Liver (tissue), 8 donors: ENCODE measurements at regions not wholly inside any gene's neighbourhood (a gene's known extent, or its start where the extent isn't known, plus 50 kb on each side); places are given as distances from the start of the nearest gene placed in this dataset.
"Not testable (repeated sequence)": the region's sequence is repeated elsewhere in the genome, so short reads cannot be mapped to it uniquely, and the experiment has no call there.

Experiments
- DNase-seq: peaks from one replicate; pipeline ENCODE4 v3.0.0-alpha.2; 2017; ENCODE audit warnings: low spot score
- H3K27ac ChIP-seq, 2 donors: one replicate each; pipeline ENCODE4 v1.7.0; 2013; ENCODE audit warnings: inconsistent platforms in 2 of 2, low read length in 2 of 2, control low read depth in 1 of 2, low read depth in 1 of 2, mild to moderate bottlenecking in 1 of 2
- H3K27me3 ChIP-seq, 4 donors: one replicate each; pipeline versions ENCODE4 v1.6.1 to v1.7.0; 2013; ENCODE audit warnings: low read length in 3 of 4, inconsistent platforms in 1 of 4, mild to moderate bottlenecking in 1 of 4, moderate library complexity in 1 of 4; ENCODE audit not compliant: control insufficient read depth in 4 of 4, insufficient read depth in 4 of 4
- H3K36me3 ChIP-seq, 4 donors: one replicate each; pipeline versions ENCODE4 v1.6.1 to v1.7.0; 2013; ENCODE audit warnings: low read length in 3 of 4, mild to moderate bottlenecking in 3 of 4, low read depth in 1 of 4, moderate library complexity in 1 of 4; ENCODE audit not compliant: control insufficient read depth in 4 of 4, insufficient read depth in 3 of 4
- H3K4me1 ChIP-seq, 4 donors: one replicate each; pipeline versions ENCODE4 v1.6.1 to v1.7.0; 2013; ENCODE audit warnings: low read length in 3 of 4, mild to moderate bottlenecking in 3 of 4, moderate library complexity in 1 of 4; ENCODE audit not compliant: control insufficient read depth in 4 of 4, insufficient read depth in 4 of 4
- H3K4me3 ChIP-seq, 3 donors: one replicate each; pipeline versions ENCODE4 v1.6.1 to v1.7.0; 2013; ENCODE audit warnings: low read length in 3 of 3, control low read depth in 1 of 3, low read depth in 1 of 3, mild to moderate bottlenecking in 1 of 3
- H3K9ac ChIP-seq, 2 donors: one replicate each; pipeline ENCODE4 v1.7.0; 2013; ENCODE audit warnings: low read length in 2 of 2, mild to moderate bottlenecking in 2 of 2, moderate library complexity in 2 of 2, control low read depth in 1 of 2, low read depth in 1 of 2
- H3K9me3 ChIP-seq, 4 donors: one replicate each; pipeline versions ENCODE4 v1.6.1 to v1.7.0; 2013; ENCODE audit warnings: low read length in 3 of 4; ENCODE audit not compliant: control insufficient read depth in 4 of 4
- EGR1 ChIP-seq, 2 donors: IDR thresholded peaks; 2 replicates each; pipeline ENCODE4 v1.6.1; 2016 to 2018; ENCODE audit warnings: antibody characterized with exemption in 2 of 2, low read depth in 2 of 2
- HNF4A ChIP-seq, 2 donors: conservative IDR thresholded peaks; 2 replicates each; pipeline ENCODE4 v1.6.1; 2016; ENCODE audit warnings: antibody characterized with exemption in 2 of 2, mild to moderate bottlenecking in 2 of 2
- HNF4G ChIP-seq: IDR thresholded peaks from 2 replicates; pipeline ENCODE4 v1.6.1; 2016; ENCODE audit warnings: antibody characterized with exemption
- JUND ChIP-seq, 2 donors: IDR thresholded peaks; 2 replicates each; pipeline ENCODE4 v1.6.1; 2016; ENCODE audit warnings: antibody characterized with exemption in 2 of 2
- RAD21 ChIP-seq, 2 donors: IDR thresholded peaks; 2 replicates each; pipeline ENCODE4 v1.6.1; 2016; ENCODE audit warnings: antibody characterized with exemption in 2 of 2, mild to moderate bottlenecking in 2 of 2
- RXRA ChIP-seq, 2 donors: IDR thresholded peaks; 2 replicates each; pipeline ENCODE4 v1.6.1; 2017 to 2018; ENCODE audit warnings: antibody characterized with exemption in 2 of 2, mild to moderate bottlenecking in 1 of 2
- TAF1 ChIP-seq: conservative IDR thresholded peaks from 2 replicates; pipeline ENCODE4 v1.6.1; 2016; ENCODE audit warnings: antibody characterized with exemption, mild to moderate bottlenecking
- WGBS: extraction: QIAGEN DNeasy Blood & Tissue Kit; methylation state at CpG from one replicate; pipeline ENCODE4 v1.1.7; 2013; 5-methylcytosine and 5-hydroxymethylcytosine counted together
- TF ChIP-seq, protein P1 (sequence below): fragments of 150-350 bp; IDR thresholded peaks from 2 replicates; pipeline ENCODE4 v1.5.1; 2017; ENCODE audit warnings: improper control_type of control experiment, low read depth, low read length; ENCODE audit not compliant: missing input control
- TF ChIP-seq, protein P2 (sequence below): IDR thresholded peaks from 2 replicates; pipeline ENCODE4 v1.6.1; 2016; ENCODE audit warnings: antibody characterized with exemption, mild to moderate bottlenecking
- TF ChIP-seq, protein P3 (sequence below): IDR thresholded peaks from 2 replicates; pipeline ENCODE4 v1.6.1; 2016; ENCODE audit warnings: antibody characterized with exemption
- donor health status: healthy.
- donor health status: healthy.
- donor health status: healthy.
- donor health status: healthy.
- donor health status: healthy.

DNA sequence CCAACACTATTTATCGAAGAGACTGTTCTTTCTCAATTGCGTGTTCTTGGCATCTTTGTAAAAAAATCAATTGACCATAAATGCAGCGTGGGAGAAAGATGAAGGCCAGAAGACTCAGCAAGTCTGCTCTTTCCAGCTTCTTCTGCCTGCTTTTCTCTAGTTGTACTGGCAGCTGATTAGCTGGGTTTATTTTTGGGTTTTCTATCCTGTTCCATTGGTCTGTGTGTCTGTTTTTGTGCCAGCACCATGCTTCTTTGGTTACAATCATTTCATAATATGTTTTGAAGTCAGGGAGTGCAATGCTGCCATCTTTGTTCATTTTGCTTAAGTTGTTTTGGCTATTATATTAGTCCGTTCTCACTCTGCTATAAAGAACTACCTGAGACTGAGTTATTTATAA, 201.8 kb upstream of the B3GALT2 start:
- Histone ChIP-seq H3K4me1 (no peaks in the 10 kb centered on the region), H3K27ac (no peak overlapping the region), H3K27me3 (no peaks in the 10 kb centered on the region), H3K4me3 (no peak overlapping the region), H3K36me3 (no peaks in the 10 kb centered on the region), H3K9ac (no peak overlapping the region), H3K9me3 (no peaks in the 10 kb centered on the region)
- no peak for DNase-seq
- 86% methylated on average over 4 of the region's 4 CpGs for WGBS
- TF ChIP-seq HNF4G (no peak), TAF1 (no peak), RAD21 (IDR thresholded peaks at IDR 0.05) (no peak)
- TF ChIP-seq, protein P1, sequence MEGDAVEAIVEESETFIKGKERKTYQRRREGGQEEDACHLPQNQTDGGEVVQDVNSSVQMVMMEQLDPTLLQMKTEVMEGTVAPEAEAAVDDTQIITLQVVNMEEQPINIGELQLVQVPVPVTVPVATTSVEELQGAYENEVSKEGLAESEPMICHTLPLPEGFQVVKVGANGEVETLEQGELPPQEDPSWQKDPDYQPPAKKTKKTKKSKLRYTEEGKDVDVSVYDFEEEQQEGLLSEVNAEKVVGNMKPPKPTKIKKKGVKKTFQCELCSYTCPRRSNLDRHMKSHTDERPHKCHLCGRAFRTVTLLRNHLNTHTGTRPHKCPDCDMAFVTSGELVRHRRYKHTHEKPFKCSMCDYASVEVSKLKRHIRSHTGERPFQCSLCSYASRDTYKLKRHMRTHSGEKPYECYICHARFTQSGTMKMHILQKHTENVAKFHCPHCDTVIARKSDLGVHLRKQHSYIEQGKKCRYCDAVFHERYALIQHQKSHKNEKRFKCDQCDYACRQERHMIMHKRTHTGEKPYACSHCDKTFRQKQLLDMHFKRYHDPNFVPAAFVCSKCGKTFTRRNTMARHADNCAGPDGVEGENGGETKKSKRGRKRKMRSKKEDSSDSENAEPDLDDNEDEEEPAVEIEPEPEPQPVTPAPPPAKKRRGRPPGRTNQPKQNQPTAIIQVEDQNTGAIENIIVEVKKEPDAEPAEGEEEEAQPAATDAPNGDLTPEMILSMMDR = no peak
- TF ChIP-seq, protein P2, sequence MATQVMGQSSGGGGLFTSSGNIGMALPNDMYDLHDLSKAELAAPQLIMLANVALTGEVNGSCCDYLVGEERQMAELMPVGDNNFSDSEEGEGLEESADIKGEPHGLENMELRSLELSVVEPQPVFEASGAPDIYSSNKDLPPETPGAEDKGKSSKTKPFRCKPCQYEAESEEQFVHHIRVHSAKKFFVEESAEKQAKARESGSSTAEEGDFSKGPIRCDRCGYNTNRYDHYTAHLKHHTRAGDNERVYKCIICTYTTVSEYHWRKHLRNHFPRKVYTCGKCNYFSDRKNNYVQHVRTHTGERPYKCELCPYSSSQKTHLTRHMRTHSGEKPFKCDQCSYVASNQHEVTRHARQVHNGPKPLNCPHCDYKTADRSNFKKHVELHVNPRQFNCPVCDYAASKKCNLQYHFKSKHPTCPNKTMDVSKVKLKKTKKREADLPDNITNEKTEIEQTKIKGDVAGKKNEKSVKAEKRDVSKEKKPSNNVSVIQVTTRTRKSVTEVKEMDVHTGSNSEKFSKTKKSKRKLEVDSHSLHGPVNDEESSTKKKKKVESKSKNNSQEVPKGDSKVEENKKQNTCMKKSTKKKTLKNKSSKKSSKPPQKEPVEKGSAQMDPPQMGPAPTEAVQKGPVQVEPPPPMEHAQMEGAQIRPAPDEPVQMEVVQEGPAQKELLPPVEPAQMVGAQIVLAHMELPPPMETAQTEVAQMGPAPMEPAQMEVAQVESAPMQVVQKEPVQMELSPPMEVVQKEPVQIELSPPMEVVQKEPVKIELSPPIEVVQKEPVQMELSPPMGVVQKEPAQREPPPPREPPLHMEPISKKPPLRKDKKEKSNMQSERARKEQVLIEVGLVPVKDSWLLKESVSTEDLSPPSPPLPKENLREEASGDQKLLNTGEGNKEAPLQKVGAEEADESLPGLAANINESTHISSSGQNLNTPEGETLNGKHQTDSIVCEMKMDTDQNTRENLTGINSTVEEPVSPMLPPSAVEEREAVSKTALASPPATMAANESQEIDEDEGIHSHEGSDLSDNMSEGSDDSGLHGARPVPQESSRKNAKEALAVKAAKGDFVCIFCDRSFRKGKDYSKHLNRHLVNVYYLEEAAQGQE = no peak

DNA sequence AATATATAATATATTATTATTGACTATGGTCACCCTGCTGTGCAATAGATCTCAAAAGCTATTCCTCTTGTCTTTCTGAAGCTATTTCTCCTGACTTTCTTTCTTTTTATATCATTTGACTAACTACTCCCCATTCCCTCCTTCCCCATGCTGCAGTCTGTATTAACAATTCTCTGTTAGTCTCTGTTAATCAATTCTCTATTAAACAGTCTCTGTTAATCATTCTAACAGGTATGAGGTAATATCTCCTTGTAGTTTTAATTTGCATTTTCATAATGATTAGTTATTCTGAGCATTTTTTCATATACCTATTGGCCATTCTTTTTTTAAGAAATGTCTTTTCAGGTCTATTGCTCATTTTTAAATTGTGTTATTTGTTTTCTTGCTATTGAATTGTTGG, 201.0 kb upstream of the B3GALT2 start:
- no peak overlapping the region for H3K4me3 ChIP-seq
- no peak overlapping the region for H3K9ac ChIP-seq
- no peak overlapping the region for H3K27ac ChIP-seq
- no peaks in the 10 kb centered on the region for H3K4me1 ChIP-seq
- DNase-seq = no peak
- no peaks in the 10 kb centered on the region for H3K27me3 ChIP-seq
- TF ChIP-seq JUND (IDR thresholded peaks at IDR 0.05) (no peak), RXRA (IDR thresholded peaks at IDR 0.05) (no peak), EGR1 (IDR thresholded peaks at IDR 0.05; ENCODE audit: low read depth in 2 of 2) (no peak), RAD21 (IDR thresholded peaks at IDR 0.05) (no peak), HNF4G (no peak)
- TF ChIP-seq, protein P3, sequence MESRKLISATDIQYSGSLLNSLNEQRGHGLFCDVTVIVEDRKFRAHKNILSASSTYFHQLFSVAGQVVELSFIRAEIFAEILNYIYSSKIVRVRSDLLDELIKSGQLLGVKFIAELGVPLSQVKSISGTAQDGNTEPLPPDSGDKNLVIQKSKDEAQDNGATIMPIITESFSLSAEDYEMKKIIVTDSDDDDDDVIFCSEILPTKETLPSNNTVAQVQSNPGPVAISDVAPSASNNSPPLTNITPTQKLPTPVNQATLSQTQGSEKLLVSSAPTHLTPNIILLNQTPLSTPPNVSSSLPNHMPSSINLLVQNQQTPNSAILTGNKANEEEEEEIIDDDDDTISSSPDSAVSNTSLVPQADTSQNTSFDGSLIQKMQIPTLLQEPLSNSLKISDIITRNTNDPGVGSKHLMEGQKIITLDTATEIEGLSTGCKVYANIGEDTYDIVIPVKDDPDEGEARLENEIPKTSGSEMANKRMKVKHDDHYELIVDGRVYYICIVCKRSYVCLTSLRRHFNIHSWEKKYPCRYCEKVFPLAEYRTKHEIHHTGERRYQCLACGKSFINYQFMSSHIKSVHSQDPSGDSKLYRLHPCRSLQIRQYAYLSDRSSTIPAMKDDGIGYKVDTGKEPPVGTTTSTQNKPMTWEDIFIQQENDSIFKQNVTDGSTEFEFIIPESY = no peak
- no peaks in the 10 kb centered on the region for H3K9me3 ChIP-seq
- H3K36me3 ChIP-seq = no peaks in the 10 kb centered on the region

DNA sequence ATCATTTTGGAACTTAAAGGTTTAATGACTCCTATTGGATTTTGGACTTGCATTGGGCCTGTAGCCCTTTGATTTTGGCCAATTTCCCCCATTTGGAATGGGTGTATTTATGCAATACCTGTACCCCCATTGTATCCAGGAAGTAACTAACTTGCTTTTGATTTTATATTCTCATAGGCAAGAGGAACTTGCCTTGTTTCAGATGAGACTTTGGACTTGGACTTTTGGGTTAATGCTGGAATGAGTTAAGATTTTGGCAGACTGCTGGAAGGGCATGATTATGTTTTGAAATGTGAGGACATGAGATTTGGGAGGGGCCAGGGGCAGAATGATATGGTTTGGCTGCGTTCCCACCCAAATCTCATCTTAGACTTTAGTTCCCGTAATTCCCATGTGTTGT, 192.0 kb upstream of the B3GALT2 start:
- H3K9me3 ChIP-seq, H3K27ac ChIP-seq, H3K36me3 ChIP-seq, H3K4me1 ChIP-seq, H3K4me3 ChIP-seq, H3K27me3 ChIP-seq, H3K9ac ChIP-seq, DNase-seq: not testable (repeated sequence)
- peak; percentile 54 to 81 for TF ChIP-seq HNF4A (conservative IDR thresholded peaks at IDR 0.05)
- 85% methylated on average over 2 of the region's 2 CpGs for WGBS
